ENCODE measurements at regions not wholly inside any gene's neighbourhood (a gene's known extent, or its start where the extent isn't known, plus 50 kb on each side); places are given as distances from the start of the nearest gene placed in this dataset.

DNA sequence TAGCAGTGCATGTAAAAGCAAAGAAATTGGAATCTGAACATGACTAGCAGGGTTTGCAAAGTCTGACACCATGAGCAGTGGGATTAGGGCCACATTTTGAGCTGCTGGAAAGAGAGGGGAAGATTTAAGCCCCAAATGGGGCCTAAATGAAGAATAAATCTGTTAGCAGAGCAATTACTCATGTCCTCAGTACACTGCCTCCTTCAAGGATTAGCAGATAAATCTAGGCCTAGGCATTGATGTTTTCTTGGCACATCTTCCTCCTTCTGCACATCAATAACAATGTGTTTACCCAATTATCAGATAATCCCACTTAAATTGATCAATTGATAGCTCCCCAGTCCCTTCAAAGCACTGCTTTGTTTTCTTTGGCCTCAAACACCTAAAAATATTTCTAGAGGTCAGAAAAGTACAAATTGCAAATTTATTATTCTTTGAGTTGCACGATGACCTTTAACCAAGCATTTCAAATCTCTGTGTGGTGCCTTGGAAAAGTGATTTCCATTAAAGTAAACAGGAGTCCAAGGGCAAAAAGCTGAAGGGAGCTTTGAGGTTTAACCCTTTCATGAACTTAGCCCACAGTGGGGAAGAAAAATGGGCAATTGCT is 514.7 kb upstream of the CHORDC1 start:
- Histone ChIP-seq H3K27ac (ENCODE audit: insufficient read depth, low read length) (no peak overlapping the region), H4K8ac (ENCODE audit: low read depth in 2 of 2, low read length in 2 of 2) (no peak overlapping the region), H2AK5ac (ENCODE audit: low read depth, low read length) (no peak overlapping the region), H2AK9ac (replicated peaks; ENCODE audit: low read depth, low read length, poor library complexity) (no peak overlapping the region), H4K20me1 (ENCODE audit: insufficient read depth, low read length) (no peaks in the 10 kb centered on the region), H2BK20ac (ENCODE audit: low read depth, low read length) (no peak overlapping the region), H3K4ac (ENCODE audit: low read depth, low read length) (no peak overlapping the region), H3K4me2 (ENCODE audit: low read depth, low read length) (no peak overlapping the region), H3K36me3 (ENCODE audit: control insufficient read depth, insufficient read depth, low read length) (no peaks in the 10 kb centered on the region), H3K56ac (ENCODE audit: extremely low read depth, insufficient read depth, low read length) (no peak overlapping the region), H3K9ac (ENCODE audit: low read depth, low read length) (no peak overlapping the region), H3K9me3 (ENCODE audit: control insufficient read depth, insufficient read depth, low read length) (peaks cover 2% of the 10 kb centered on the region; the same call in 1 of the 2 replicates), H3K79me1 (ENCODE audit: low read depth in 1 of 2, low read length in 2 of 2) (no peaks in the 10 kb centered on the region), H2BK5ac (ENCODE audit: low read depth, low read length, poor library complexity, severe bottlenecking) (no peak overlapping the region), H3K18ac (ENCODE audit: low read depth, low read length) (no peak overlapping the region), H2AFZ (replicated peaks; ENCODE audit: low read length, poor library complexity) (no peak overlapping the region), H2BK120ac (ENCODE audit: low read depth, low read length) (no peak overlapping the region), H3K4me1 (ENCODE audit: control insufficient read depth, insufficient read depth, low read length) (no peaks in the 10 kb centered on the region), H3K9me1 (ENCODE audit: insufficient read depth, low read length) (no peaks in the 10 kb centered on the region), H4K5ac (ENCODE audit: low read depth, low read length) (no peak overlapping the region), H2BK15ac (ENCODE audit: low read depth, low read length) (no peak overlapping the region), H3K4me3 (ENCODE audit: insufficient read depth, low read depth, low read length) (no peak overlapping the region), H4K91ac (ENCODE audit: insufficient read depth, low read depth, low read length) (no peak overlapping the region), H3K14ac (replicated peaks; ENCODE audit: low read depth, low read length) (no peak overlapping the region), H3K27me3 (ENCODE audit: control insufficient read depth, insufficient read depth, low read length) (no peaks in the 10 kb centered on the region), H3K23ac (ENCODE audit: low read depth, low read length) (no peak overlapping the region)
- ATAC-seq (ENCODE audit: low read depth) = no peak
- CTCF ChIA-PET = no interaction called here
- POLR2A ChIA-PET (ENCODE audit: unreplicated experiment) = no interaction called here
- dilution Hi-C loops (cut with HindIII; ENCODE audit: low sequenced_read_pairs, unreplicated experiment) (no loop called here), in situ Hi-C loops (cut with MboI; ENCODE audit: low sequenced_read_pairs) (no loop called here), intact Hi-C loops (cut with micrococcal nuclease) (no loop called here)
- WGBS, 2 experiments (ENCODE audit: extremely low coverage in 2 of 2, insufficient read length in 1 of 2) = no CpG with 5 or more reads among the region's 1 CpG
- DNase-seq = no peak
- BruUV-seq (replicated peaks) = no TSS peak
- no peak for TF ChIP-seq RCOR1 (IDR thresholded peaks at IDR 0.05; ENCODE audit: insufficient replicate concordance, low read length)
- no peak for TF ChIP-seq POLR2A (IDR thresholded peaks at IDR 0.05; ENCODE audit: low read depth, low read length)
- TF ChIP-seq MAZ (IDR thresholded peaks at IDR 0.05; ENCODE audit: borderline replicate concordance, low read depth, low read length) = no peak
- no peak for TF ChIP-seq MXI1 (IDR thresholded peaks at IDR 0.05; ENCODE audit: borderline replicate concordance, low read depth, low read length)
- no peak for TF ChIP-seq CTCF (conservative IDR thresholded peaks at IDR 0.05; ENCODE audit: low read depth, low read length)
- TF ChIP-seq CHD1 (IDR thresholded peaks at IDR 0.05; ENCODE audit: low read depth, low read length) = no peak
- TF ChIP-seq RAD21 (IDR thresholded peaks at IDR 0.05; ENCODE audit: low read length) = no peak
- TF ChIP-seq, protein P1, sequence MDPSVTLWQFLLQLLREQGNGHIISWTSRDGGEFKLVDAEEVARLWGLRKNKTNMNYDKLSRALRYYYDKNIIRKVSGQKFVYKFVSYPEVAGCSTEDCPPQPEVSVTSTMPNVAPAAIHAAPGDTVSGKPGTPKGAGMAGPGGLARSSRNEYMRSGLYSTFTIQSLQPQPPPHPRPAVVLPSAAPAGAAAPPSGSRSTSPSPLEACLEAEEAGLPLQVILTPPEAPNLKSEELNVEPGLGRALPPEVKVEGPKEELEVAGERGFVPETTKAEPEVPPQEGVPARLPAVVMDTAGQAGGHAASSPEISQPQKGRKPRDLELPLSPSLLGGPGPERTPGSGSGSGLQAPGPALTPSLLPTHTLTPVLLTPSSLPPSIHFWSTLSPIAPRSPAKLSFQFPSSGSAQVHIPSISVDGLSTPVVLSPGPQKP (IDR thresholded peaks at IDR 0.05; ENCODE audit: borderline replicate concordance, low read depth, low read length) = no peak
- TF ChIP-seq CEBPB (IDR thresholded peaks at IDR 0.05; ENCODE audit: low read depth, low read length) = no peak
- TF ChIP-seq, protein P2, sequence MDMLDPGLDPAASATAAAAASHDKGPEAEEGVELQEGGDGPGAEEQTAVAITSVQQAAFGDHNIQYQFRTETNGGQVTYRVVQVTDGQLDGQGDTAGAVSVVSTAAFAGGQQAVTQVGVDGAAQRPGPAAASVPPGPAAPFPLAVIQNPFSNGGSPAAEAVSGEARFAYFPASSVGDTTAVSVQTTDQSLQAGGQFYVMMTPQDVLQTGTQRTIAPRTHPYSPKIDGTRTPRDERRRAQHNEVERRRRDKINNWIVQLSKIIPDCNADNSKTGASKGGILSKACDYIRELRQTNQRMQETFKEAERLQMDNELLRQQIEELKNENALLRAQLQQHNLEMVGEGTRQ (IDR thresholded peaks at IDR 0.05; ENCODE audit: low read depth, low read length) = no peak
- no peak for TF ChIP-seq RFX5 (IDR thresholded peaks at IDR 0.05; ENCODE audit: low read depth, low read length)
- TF ChIP-seq NFE2L2 (IDR thresholded peaks at IDR 0.05; ENCODE audit: low read depth, low read length) = no peak
- TF ChIP-seq BHLHE40 (IDR thresholded peaks at IDR 0.05; ENCODE audit: low read depth, low read length) = no peak
- no peak for TF ChIP-seq SMC3 (IDR thresholded peaks at IDR 0.05; ENCODE audit: low read depth, low read length)
- TF ChIP-seq FOS (IDR thresholded peaks at IDR 0.05; ENCODE audit: low read depth, low read length) = no peak
- TF ChIP-seq MAFK (IDR thresholded peaks at IDR 0.05; ENCODE audit: low read depth, low read length) = no peak

Measured in IMR-90 (cell line).